ENCODE measurements at regions not wholly inside any gene's neighbourhood (a gene's known extent, or its start where the extent isn't known, plus 50 kb on each side); places are given as distances from the start of the nearest gene placed in this dataset.

- no peak for TF ChIP-seq CTCF (IDR thresholded peaks at IDR 0.05)
- no peak for DNase-seq (ENCODE audit: low spot score)
- no peak for ATAC-seq (ENCODE audit: low FRiP score)
These were observed 125.6 kb upstream of the TSLP start for GRCh38 chr5:110945874-110946436.

GRCh38 chr5:110951373-110951791 is 120.1 kb upstream of the TSLP start:
- TF ChIP-seq CTCF (IDR thresholded peaks at IDR 0.05), result no peak
- ATAC-seq (ENCODE audit: low FRiP score), result peak; percentile 57
- DNase-seq (ENCODE audit: low spot score), result no peak

- ATAC-seq (ENCODE audit: low FRiP score), result no peak
- no peak for TF ChIP-seq CTCF (IDR thresholded peaks at IDR 0.05)
- no peak for DNase-seq (ENCODE audit: low spot score)
These were observed 115.1 kb upstream of the TSLP start for GRCh38 chr5:110956280-110956912.

GRCh38 chr5:110956913-110957813 is 114.3 kb upstream of the TSLP start:
- DNase-seq (ENCODE audit: low spot score), result no peak
- no peak for ATAC-seq (ENCODE audit: low FRiP score)
- TF ChIP-seq CTCF (IDR thresholded peaks at IDR 0.05), result no peak

GRCh38 chr5:110957934-110958333 is 113.6 kb upstream of the TSLP start:
- ATAC-seq (ENCODE audit: low FRiP score) (peak; percentile 60), DNase-seq (ENCODE audit: low spot score) (no peak)
- no peak for TF ChIP-seq CTCF (IDR thresholded peaks at IDR 0.05)

- DNase-seq (ENCODE audit: low spot score) (no peak), ATAC-seq (ENCODE audit: low FRiP score) (no peak)
- TF ChIP-seq CTCF (IDR thresholded peaks at IDR 0.05), result no peak
These were observed 108.0 kb upstream of the TSLP start for GRCh38 chr5:110963495-110963894.

Data from omental fat pad (tissue), 3 donors.